ENCODE measurements at regions not wholly inside any gene's neighbourhood (a gene's known extent, or its start where the extent isn't known, plus 50 kb on each side); places are given as distances from the start of the nearest gene placed in this dataset.

GRCh38 chr4:181278941-181279340 is 964.3 kb upstream of the TENM3 start:
- no peaks in the 10 kb centered on the region for H3F3A ChIP-seq (ENCODE audit: insufficient read depth, low read length)
- no peaks in the 10 kb centered on the region for H3K4me1 ChIP-seq (ENCODE audit: low read length)
- H3K9me2 ChIP-seq (replicated peaks; ENCODE audit: insufficient read depth, low read length): no peaks in the 10 kb centered on the region
- H4K20me1 ChIP-seq (ENCODE audit: insufficient read depth, low read length): no peaks in the 10 kb centered on the region
- no peaks in the 10 kb centered on the region for H3K27me3 ChIP-seq (replicated peaks; ENCODE audit: insufficient read depth, low read length)
- DNase-seq: no peak
- no peaks in the 10 kb centered on the region for H3K9me3 ChIP-seq (replicated peaks; ENCODE audit: insufficient read depth, low read length)
- H3K4me2 ChIP-seq (ENCODE audit: low read depth, low read length): no peak overlapping the region
- H2AFZ ChIP-seq (ENCODE audit: low read length): no peak overlapping the region
- no peaks in the 10 kb centered on the region for H3K79me2 ChIP-seq (ENCODE audit: low read length)
- no peak overlapping the region for H3K4me3 ChIP-seq (ENCODE audit: low read length)
- H3K36me3 ChIP-seq (replicated peaks; ENCODE audit: insufficient read depth, low read length): no peaks in the 10 kb centered on the region
- TF ChIP-seq EZH2 (optimal IDR thresholded peaks at IDR 0.05; ENCODE audit: low read depth, low read length): no peak
- no peak for TF ChIP-seq CTCF (IDR thresholded peaks at IDR 0.05; ENCODE audit: low read length)
- TF ChIP-seq EZH2phosphoT487 (IDR thresholded peaks at IDR 0.05; ENCODE audit: low read length): no peak
- H3K27ac ChIP-seq (ENCODE audit: low read length): no peak overlapping the region
- no peak overlapping the region for H3K9ac ChIP-seq (ENCODE audit: low read length)

GRCh38 chr4:181281451-181281850 is 961.8 kb upstream of the TENM3 start:
- Histone ChIP-seq H3K27me3 (replicated peaks; ENCODE audit: insufficient read depth, low read length) (no peaks in the 10 kb centered on the region), H3K9me3 (replicated peaks; ENCODE audit: insufficient read depth, low read length) (no peaks in the 10 kb centered on the region), H3K9ac (ENCODE audit: low read length) (no peak overlapping the region), H3K79me2 (ENCODE audit: low read length) (no peaks in the 10 kb centered on the region), H4K20me1 (ENCODE audit: insufficient read depth, low read length) (no peaks in the 10 kb centered on the region), H3K4me2 (ENCODE audit: low read depth, low read length) (no peak overlapping the region), H3F3A (ENCODE audit: insufficient read depth, low read length) (no peaks in the 10 kb centered on the region), H2AFZ (ENCODE audit: low read length) (no peak overlapping the region), H3K4me1 (ENCODE audit: low read length) (no peaks in the 10 kb centered on the region), H3K4me3 (ENCODE audit: low read length) (no peak overlapping the region), H3K27ac (ENCODE audit: low read length) (no peak overlapping the region), H3K36me3 (replicated peaks; ENCODE audit: insufficient read depth, low read length) (no peaks in the 10 kb centered on the region), H3K9me2 (replicated peaks; ENCODE audit: insufficient read depth, low read length) (no peaks in the 10 kb centered on the region)
- DNase-seq: no peak
- TF ChIP-seq EZH2phosphoT487 (IDR thresholded peaks at IDR 0.05; ENCODE audit: low read length) (no peak), EZH2 (optimal IDR thresholded peaks at IDR 0.05; ENCODE audit: low read depth, low read length) (no peak), CTCF (IDR thresholded peaks at IDR 0.05; ENCODE audit: low read length) (no peak)

GRCh38 chr4:181289198-181289597 is 954.0 kb upstream of the TENM3 start:
- no peaks in the 10 kb centered on the region for H3F3A ChIP-seq (ENCODE audit: insufficient read depth, low read length)
- H3K9ac ChIP-seq (ENCODE audit: low read length): no peak overlapping the region
- H3K27me3 ChIP-seq (replicated peaks; ENCODE audit: insufficient read depth, low read length): no peaks in the 10 kb centered on the region
- no peaks in the 10 kb centered on the region for H4K20me1 ChIP-seq (ENCODE audit: insufficient read depth, low read length)
- no peak for DNase-seq
- H3K79me2 ChIP-seq (ENCODE audit: low read length): no peaks in the 10 kb centered on the region
- no peaks in the 10 kb centered on the region for H3K9me2 ChIP-seq (replicated peaks; ENCODE audit: insufficient read depth, low read length)
- no peak for TF ChIP-seq EZH2 (optimal IDR thresholded peaks at IDR 0.05; ENCODE audit: low read depth, low read length)
- no peak for TF ChIP-seq CTCF (IDR thresholded peaks at IDR 0.05; ENCODE audit: low read length)
- TF ChIP-seq EZH2phosphoT487 (IDR thresholded peaks at IDR 0.05; ENCODE audit: low read length): no peak
- no peaks in the 10 kb centered on the region for H3K36me3 ChIP-seq (replicated peaks; ENCODE audit: insufficient read depth, low read length)
- no peak overlapping the region for H2AFZ ChIP-seq (ENCODE audit: low read length)
- H3K4me1 ChIP-seq (ENCODE audit: low read length): no peaks in the 10 kb centered on the region
- no peak overlapping the region for H3K27ac ChIP-seq (ENCODE audit: low read length)
- no peak overlapping the region for H3K4me3 ChIP-seq (ENCODE audit: low read length)
- no peak overlapping the region for H3K4me2 ChIP-seq (ENCODE audit: low read depth, low read length)
- H3K9me3 ChIP-seq (replicated peaks; ENCODE audit: insufficient read depth, low read length): no peaks in the 10 kb centered on the region

Measured in MM.1S (cell line).